HG03060 (cell line): ENCODE measurements at regions not wholly inside any gene's neighbourhood (a gene's known extent, or its start where the extent isn't known, plus 50 kb on each side); places are given as distances from the start of the nearest gene placed in this dataset.
A peak's percentile ranks its signal among the peaks of the same experiment; 100 is the strongest.
"Not testable (repeated sequence)": the region's sequence is repeated elsewhere in the genome, so short reads cannot be mapped to it uniquely, and the experiment has no call there.

Source experiments
- ATAC-seq: cut with Tn5 transposase; IDR thresholded peaks from one replicate; pipeline ENCODE4 v1.9.1; 2021; ENCODE audit warnings: low read depth, moderate number of reproducible peaks; ENCODE audit not compliant: unreplicated experiment

DNA sequence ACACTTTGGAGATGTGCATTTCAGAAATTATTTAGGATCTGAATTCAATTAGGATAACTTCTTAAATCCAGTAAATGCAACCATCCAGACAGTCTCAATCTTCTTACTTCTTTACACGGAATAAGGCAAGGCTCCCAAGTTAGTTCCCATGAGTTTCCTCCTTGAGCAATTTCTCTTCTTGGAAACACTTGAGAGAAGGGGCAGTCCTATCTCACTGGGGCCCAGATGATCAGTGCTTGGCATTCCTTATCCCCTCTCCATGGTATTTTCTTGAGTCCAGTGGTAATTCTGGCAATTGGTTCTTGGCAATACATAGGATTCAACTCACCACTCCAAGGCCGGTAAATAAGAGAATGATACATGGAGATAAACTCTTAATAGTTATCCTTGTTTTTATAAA, 87.1 kb upstream of the PTHLH start:
- no peak for ATAC-seq

DNA sequence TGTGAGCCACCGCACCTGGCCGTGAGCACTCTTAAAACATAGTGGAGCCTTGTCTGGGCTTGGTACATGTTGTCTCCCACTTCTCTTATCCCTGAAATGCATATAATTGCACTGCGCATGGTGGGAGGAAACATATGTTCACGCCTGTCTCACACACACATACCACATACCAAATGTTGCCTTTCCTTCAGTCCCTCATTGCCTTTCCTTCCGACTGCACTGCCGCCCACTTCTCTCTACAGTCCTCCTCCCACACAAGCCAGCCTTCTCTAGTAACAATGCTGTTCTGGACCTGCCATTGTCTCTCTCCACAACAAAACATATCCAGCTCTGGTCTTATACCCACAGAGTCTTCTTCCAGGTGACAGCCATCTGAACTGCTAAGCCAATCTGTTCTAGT, 88.3 kb upstream of the PTHLH start:
- ATAC-seq: no peak

DNA sequence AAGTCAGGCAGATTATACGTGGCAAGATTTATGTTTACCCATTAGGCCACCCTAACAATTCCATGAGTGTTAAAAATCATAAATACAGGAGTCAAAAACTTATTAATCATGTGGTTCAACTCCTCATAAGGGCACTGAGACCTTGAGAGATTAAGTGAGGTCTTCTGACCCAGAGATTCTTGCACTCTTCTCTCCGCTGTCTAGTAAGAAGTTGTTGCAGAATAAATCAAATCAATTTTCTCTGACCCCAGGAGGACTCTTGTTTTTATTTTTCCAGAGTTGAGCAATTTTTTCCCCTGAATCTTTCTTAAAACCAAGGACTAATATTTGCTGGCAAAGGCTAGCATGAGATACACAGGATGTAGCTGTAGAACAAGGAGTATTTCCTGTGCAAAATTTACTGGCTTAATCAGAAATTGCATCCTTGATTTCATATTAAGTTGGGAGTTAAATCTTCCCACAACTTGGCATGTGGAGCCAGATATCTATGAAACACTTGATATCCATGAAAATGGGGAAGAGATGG, 90.9 kb upstream of the PTHLH start:
- no peak for ATAC-seq

DNA sequence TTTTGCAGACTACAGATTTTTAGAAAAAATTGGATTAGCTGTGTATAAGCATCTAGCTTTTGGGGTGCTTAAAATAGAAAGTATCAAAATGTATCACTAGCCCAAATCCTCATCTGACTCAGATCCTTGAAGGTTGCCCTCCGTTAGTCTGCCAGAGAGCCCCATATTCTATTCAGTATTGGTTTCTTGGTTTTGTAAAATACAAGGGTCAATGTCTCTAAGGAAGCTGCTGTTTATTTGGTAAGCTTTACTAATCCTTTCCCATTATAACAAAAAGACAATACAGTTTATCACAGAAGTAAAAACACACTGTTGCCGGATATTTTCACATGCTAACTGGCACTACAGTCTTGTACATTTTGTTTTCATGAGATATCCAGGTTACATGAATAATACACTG, 92.8 kb upstream of the PTHLH start:
- no peak for ATAC-seq

DNA sequence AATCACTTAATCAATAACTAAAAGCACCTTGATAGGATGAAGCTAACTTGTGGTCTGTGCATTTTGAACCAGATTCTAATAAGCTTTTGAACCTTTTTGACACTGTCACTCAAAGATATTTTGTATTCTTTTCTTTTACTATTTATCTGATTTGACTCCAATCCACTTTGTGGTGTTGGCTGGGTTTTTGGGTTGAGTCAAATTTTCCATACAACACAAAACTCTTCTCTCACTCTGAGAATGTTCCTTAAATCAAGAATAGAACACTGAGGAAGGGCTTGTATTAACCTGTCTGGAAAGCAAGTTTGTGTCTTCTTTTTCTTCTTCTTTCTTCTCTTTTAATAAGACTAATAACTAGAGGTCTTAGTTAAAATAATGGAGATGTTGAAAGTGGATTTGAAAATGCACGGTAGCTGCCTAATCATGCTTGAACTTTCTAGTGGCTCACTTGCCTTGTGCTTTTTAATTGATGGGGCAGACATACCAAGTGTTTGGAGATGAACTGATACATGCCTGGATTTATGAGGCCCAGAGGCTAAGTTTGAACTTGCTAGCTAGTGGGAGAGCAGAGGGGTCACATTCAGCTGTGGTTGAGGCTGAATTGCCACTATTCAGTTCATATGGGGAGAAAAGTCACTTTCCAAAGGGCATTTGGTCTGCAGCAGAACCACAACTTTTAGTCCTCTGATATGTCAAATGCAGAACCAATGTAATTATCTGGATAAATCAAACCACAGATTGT, 93.5 kb upstream of the PTHLH start:
- ATAC-seq: no peak

DNA sequence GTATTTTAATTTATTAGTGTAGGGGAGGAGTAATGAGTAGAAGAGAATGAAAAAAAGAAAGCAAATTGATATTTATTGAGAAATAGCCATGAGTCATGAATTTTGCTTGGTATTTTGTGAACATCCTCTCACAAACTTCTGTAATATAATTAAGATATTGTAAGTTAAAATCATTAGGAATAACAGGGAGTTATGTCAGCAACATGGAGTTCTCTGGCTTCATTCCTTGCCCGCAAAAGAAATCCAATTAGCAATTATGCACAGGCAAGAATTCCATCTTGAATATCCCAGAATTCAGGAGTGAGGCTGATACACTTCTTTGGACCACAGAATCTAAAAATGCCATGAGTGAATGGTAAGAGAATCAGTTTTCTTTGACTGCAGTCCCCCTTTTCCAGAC, 94.3 kb upstream of the PTHLH start:
- ATAC-seq: no peak

DNA sequence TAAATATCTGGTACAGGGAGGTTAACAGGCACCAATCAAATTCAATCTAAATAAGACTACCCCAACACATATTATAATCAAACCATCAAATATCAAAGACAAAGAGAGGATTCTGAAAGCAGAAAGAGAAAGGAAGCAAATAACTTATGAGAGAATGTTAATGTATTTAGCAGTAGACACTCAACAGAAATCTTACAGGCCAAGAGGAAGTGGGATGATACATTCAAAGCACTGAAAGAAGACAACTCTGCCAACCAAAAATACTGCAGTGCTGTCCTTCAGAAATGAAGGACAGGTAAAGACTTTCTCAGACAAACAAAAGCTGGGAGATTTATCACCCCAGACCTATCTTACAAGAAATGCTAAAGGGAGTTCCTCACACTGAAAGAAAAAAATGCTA, 95.9 kb upstream of the PTHLH start:
- ATAC-seq: no peak

DNA sequence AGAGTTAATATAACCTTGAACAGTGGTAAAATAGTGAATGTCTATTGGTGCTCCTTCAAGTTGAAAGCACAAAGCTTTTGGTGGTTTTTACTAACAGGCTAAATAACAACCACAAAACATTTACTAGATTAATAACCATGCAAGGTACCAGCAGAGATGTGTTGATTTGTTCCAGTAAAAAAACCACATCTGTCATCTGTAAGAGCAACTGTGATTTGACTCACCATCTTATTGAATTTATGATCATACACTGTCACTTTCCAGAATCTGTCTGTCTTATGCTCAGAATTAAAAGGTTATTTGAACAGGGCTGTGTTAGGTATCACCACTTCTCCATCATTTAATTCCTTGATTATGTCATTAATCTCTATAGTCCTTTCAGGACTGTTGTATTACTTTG, 107.0 kb upstream of the PTHLH start:
- no peak for ATAC-seq

DNA sequence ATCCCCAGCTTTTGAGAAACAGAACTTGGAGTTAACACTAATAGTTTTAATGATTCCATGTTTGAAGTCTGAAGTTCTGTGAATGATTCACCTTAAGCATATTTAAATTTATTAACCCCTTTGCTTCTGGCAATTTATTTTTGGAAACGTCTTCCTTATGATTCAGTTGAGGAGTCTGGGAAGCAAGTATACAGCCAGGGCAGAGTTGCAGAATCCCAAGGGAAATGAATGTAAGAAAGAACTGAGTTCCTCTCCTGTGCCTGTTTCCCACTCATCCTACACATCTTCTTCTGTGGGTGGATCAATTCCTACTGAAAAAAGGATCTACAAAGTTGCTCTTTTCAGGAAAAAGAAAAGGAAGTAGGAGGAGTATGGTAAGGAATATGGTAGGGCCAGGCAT, 108.2 kb upstream of the CCDC91 start:
- ATAC-seq: no peak

DNA sequence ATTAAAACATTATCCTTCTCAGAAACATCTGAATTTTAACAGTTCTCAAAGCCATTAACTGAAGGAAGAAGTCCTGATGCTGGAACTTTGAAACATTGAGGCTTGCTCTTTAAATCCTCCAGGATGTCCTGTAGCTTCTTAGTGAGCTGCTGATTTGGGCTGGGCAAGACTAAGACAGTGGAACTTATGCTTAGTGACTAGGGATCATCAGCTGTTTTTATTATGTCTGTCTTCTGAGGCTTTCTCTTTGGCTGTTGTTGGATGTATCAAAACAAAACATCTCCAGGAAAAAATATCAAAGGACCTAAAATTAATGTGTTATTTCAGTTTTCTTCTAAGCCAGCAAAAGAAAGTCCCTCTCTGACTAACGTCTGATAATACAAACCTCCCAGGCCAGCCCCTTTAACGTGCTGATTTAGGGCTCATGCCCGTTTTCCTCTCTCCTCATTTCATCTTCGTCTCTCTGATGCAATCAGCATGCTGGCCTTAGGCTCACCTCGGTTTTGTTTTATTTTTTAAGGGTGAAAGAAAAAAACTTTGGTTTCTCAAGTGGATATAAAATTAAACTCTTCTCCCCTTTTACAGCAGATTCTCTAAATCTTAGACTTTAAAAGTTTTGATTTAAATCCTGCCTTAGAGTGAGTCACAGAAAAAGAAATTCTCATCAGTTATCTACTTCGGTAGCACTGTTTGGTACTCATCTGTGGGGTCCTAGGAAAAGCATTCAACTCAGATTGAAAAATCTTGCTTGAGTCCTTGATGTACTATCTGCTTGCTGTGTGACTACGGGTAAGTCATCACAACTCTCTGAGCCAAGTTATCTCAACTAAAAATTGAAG, 106.2 kb upstream of the CCDC91 start:
- no peak for ATAC-seq

DNA sequence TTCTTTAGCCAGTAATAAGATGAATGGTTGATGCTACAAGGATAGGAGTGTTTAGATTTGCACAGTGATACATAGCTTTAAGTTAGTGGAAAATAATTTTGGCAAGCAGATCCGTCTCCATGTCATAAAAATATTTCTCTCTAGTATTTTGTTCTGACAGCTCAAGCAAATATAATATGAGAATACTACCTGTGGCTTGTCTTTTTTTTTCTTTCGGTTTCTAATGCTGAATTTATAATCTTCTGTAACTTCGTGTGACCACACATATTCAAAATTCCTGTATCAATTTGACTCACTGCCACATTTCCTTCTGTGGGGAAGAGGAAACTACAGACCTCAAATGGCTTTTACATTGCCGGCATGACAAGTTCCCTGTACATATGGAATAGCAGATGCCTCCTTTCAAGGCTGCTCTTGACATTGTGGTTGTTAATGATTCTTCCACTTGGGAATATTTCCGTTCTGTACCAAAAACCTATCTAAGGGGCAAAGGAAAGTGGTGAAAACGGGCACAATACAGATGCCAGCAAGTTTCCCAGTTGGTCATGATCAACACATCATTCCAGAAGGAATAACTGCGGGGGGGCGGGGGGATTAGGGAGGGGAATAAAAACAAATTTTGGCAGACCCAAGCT, 103.6 kb upstream of the CCDC91 start:
- ATAC-seq: peak; percentile 56

DNA sequence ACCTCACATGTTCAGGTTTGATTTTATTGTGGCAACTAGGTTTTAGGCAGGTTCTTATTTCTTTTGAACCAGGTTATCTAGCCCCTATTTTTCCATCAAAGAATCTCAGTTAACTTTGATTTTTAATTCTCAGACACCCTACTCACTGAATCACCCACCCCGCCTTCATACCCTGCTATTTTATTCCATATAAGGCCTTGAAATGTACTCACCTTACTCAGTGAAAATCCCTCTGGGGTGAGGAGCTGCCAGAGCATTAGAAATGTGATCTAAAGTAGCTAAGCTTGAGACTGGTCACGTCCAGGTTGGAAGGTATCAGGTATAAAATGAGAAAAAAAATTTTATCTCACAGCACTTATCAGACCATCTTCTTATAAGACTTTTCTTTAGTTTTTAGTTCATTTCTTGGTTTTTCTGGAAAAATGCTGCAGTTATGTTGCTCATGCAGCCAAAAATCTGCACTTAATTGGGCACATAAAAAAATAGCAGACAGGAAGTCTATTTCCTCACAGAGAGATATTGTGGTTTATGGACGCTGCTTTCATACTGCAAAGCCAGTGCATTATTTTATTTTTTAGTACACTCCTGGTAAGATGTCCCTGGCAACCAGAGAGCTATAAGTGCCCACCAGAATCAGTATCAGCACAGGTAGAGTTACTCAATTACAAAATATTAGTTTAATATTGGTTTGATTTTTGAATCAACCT, 101.5 kb upstream of the CCDC91 start:
- no peak for ATAC-seq

DNA sequence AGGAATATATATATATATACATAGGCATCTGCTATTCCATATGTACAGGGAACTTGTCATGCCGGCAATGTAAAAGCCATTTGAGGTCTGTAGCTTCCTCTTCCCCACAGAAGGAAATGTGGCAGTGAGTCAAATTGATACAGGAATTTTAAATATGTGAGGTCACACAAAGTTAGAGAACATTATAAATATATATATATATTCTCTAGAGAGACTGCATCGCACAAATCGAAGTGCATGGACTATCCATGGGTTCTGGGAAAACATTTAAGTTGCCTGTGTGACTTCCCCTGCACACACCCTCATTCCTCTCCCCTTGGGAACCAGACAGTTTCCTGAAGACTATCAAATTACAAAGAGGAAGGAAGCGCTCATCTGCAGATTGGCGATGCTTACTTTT, 100.9 kb upstream of the CCDC91 start:
- ATAC-seq: no peak

DNA sequence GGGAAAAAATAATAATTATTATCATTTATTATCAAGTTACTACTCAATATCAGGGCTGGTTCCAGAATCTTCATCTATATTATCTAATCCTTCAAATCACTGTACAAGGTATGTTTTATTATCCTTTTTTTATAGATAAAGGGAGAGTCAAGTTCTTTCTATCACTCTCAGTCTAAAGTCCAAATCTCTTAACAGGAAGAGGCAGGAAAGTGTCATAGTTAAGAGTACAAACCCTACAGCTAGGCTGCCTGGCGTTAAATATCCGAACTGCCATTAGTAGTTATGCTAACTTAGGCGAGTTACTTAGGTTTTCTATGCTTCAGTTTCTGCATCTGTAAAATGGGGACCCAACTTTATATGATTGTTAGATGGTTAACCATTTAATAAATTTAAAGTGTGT, 99.4 kb upstream of the CCDC91 start:
- ATAC-seq: no peak

DNA sequence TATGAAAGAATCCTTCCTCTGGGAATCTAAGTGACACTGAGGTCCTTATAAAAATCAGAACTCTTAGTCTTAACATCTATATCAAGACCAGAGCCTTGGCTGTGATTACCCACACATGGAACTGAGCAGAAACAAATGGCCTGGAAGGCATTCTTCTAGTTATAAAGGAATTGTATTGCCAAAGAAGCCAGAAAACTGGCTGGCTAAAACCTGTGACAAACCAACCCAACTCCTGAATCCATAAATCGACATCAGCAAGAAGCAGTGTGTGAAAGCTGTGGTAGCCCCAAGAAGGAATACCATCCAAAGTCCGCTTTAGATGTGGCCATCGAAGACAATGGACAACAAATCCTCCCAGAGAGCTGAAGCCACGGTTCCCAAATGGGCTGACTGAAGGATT, 97.9 kb upstream of the CCDC91 start:
- ATAC-seq: no peak

DNA sequence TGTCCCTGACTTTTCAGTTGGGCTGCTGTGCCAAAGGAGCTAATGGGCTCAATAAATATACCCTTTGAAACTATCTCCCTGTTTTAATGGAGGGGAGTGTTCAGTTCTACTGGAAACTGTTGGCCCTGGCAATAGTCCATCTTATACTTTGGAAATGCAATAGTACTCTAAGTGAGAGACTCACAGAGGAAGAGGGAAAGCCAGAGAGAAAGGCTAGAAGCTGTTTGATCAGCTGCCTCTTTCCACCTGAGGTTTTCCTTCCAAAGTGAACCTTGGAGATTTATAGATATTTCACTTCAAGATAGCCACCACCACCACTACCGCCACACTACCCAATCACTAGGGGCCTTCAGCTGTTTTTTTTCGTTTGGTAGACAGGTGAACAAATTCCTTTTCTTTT, 93.6 kb upstream of the CCDC91 start:
- ATAC-seq: no peak

DNA sequence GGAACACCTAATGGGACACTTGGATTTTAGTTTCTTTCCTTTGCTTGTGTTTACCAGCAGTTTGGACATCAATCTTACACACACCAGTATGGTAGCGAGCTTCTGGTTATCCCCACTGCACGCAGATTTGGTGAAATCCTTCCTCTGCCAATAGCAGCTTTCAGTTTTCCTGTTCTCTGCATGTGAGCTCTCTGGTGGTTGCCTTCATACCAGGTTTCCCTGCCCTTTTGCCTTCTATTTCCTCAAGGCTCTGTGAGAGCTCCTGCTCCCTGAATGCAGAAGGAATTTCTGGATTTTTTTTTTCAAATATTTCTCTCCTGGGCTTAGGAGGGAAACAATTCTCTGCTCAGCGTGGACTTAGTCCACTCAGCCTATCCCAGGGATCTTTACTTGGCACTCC, 93.0 kb upstream of the CCDC91 start:
- ATAC-seq: no peak

DNA sequence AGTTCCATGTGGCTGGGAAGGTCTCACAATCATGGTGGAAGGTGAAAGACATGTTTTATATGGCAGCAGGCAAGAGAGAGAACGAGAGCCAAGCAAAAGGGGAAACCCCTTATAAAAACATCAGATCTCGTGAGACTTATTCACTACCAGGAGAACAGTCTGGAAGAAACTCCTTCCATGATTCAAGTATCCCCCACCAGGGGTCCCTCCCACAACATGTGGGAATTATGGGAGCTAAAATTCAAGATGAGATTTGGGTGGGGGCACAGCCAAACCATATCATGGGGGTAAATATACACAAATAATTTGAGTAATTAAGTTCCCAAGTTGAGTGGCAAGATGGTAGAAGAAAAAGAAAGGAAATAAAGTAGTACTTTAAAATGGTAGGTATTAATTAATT, 91.0 kb upstream of the CCDC91 start:
- ATAC-seq: not testable (repeated sequence)

DNA sequence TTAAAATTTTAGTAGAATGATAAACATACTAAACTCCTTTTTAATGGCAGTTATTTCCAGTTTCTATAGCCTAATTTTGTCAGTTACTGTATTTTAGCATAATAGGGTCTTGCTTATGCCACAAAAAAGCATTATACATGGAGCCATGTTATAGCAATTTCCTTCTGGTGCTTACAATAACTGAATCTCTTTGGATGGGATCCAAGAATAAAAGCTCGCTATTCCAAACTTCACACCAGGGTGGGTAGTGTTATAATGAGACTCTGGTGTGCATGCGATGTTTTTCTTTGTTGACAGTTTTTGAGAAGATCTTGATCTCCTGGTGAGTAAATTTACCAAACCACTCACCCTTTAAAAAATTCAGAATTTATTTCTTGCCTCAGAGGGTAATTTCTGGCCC, 90.4 kb upstream of the CCDC91 start:
- ATAC-seq: no peak

DNA sequence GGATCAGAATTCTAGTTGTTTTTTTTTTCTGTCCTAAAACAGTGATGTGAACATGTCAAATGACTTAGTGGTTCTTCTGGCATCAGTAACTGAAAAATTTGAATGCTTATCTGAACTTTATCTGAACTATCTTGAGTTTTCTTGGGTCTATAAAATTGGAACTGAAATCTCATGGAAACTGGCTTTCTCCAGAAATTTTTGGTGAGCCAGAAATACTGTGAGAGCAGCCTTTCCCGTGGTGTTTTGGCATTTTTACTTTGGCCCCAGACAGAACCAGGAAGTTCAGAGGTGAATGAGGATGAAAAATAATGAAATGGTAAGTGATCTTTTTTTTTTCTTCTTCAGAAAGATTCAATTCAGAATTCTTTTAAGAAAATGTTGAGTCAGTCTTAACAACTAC, 89.5 kb upstream of the CCDC91 start:
- no peak for ATAC-seq

DNA sequence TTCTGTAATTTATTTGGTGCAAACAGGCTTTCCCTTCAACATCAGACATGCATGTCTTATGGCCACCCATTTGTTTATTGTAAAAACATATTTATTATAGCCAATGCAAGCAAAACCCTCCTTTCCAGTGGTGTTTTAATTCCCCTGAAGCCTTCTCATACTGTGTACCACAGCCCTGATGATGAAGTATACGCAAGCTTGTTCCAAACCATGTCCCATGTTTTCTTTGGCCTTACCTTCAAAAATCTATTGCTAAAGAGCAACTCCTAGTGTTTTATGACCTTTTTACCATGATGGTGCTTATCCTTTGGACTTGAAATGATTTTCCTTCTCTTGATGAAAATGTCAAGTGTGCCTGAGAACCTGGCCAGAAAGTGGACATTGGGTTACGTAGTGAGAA, 85.9 kb upstream of the CCDC91 start:
- ATAC-seq: no peak
